HEK293 (cell line): ENCODE measurements at regions not wholly inside any gene's neighbourhood (a gene's known extent, or its start where the extent isn't known, plus 50 kb on each side); places are given as distances from the start of the nearest gene placed in this dataset.

ENCODE experiments used
- CTCF ChIA-PET: fragments of 350-600 bp; formaldehyde crosslinking; extraction: SDS; loops from one replicate; lab custom pipeline; 2021; ENCODE audit warnings: antibody characterized with exemption; lab: Yijun Ruan, JAX
- POLR2A ChIA-PET: fragments of 300-600 bp; formaldehyde crosslinking; extraction: SDS; loops from one replicate; lab custom pipeline; 2020; ENCODE audit warnings: antibody characterized with exemption, inconsistent platforms; lab: Yijun Ruan, JAX
- H3K27ac ChIP-seq: fragments of 200-500 bp; sonication (Bioruptor generic); 2 replicates; pipeline ENCODE4 v1.5.1; 2014; ENCODE audit warnings: low read depth, low read length, control low read depth, inconsistent platforms; ENCODE audit errors: extremely low read depth
- H3K36me3 ChIP-seq, 2 experiments: fragments of 200-500 bp in 1 of 2; sonication (Bioruptor generic) in 1 of 2; 1 replicate in 1 of 2; 2 replicates in 1 of 2; pipeline ENCODE4 v1.5.1; 2014 to 2017; ENCODE audit warnings: inconsistent platforms in 2 of 2, low read length in 2 of 2; ENCODE audit not compliant: control insufficient read depth in 2 of 2, insufficient read depth in 1 of 2
- H3K4me1 ChIP-seq: fragments of 200-500 bp; sonication (Bioruptor generic); 2 replicates; pipeline ENCODE4 v1.5.1; 2014; ENCODE audit warnings: mild to moderate bottlenecking, low read length, inconsistent platforms; ENCODE audit not compliant: control insufficient read depth, insufficient read depth
- H3K4me3 ChIP-seq: 2 replicates; pipeline ENCODE4 v1.5.1; 2011; ENCODE audit warnings: low read depth, mild to moderate bottlenecking, control low read depth, low read length, moderate library complexity
- H3K9me3 ChIP-seq: fragments of 200-500 bp; sonication (Bioruptor generic); 2 replicates; pipeline ENCODE4 v1.5.1; 2014; ENCODE audit warnings: low read depth, low read length, inconsistent platforms; ENCODE audit not compliant: control insufficient read depth, insufficient read depth
- BCL6B ChIP-seq: fragments of 450-650 bp; formaldehyde crosslinking; IDR thresholded peaks from 2 replicates; pipeline ENCODE4 v1.5.1; 2017; ENCODE audit warnings: missing biosample characterization, missing genetic modification characterization
- GLI4 ChIP-seq: fragments of 450-650 bp; formaldehyde crosslinking; IDR thresholded peaks from 2 replicates; pipeline ENCODE4 v1.5.1; 2016; ENCODE audit warnings: missing biosample characterization, missing genetic modification characterization
- KLF16 ChIP-seq: fragments of 450-650 bp; formaldehyde crosslinking; IDR thresholded peaks from 2 replicates; pipeline ENCODE4 v1.5.1; 2017; ENCODE audit warnings: missing biosample characterization, missing genetic modification characterization
- PRDM2 ChIP-seq: fragments of 450-650 bp; formaldehyde crosslinking; IDR thresholded peaks from 2 replicates; pipeline ENCODE4 v1.5.1; 2016; ENCODE audit warnings: missing biosample characterization, missing genetic modification characterization, borderline replicate concordance
- ZBTB49 ChIP-seq: fragments of 450-650 bp; formaldehyde crosslinking; IDR thresholded peaks from 2 replicates; pipeline ENCODE4 v1.5.1; 2016; ENCODE audit warnings: missing biosample characterization, missing genetic modification characterization, low read depth
- ZNF10 ChIP-seq: fragments of 450-650 bp; formaldehyde crosslinking; IDR thresholded peaks from 2 replicates; pipeline ENCODE4 v1.5.1; 2017; ENCODE audit warnings: missing biosample characterization, missing genetic modification characterization
- ZNF114 ChIP-seq: fragments of 450-650 bp; formaldehyde crosslinking; IDR thresholded peaks from 2 replicates; pipeline ENCODE4 v1.5.0; 2017; ENCODE audit warnings: missing biosample characterization, missing genetic modification characterization
- ZNF2 ChIP-seq: fragments of 450-650 bp; formaldehyde crosslinking; IDR thresholded peaks from 2 replicates; pipeline ENCODE4 v1.5.1; 2016; ENCODE audit warnings: missing biosample characterization, missing genetic modification characterization
- ZNF311 ChIP-seq: fragments of 450-650 bp; formaldehyde crosslinking; IDR thresholded peaks from 2 replicates; pipeline ENCODE4 v1.5.1; 2017; ENCODE audit warnings: missing biosample characterization, missing genetic modification characterization, borderline replicate concordance
- ZNF391 ChIP-seq: fragments of 450-650 bp; formaldehyde crosslinking; IDR thresholded peaks from 2 replicates; pipeline ENCODE4 v1.5.1; 2016; ENCODE audit warnings: low read depth, missing biosample characterization, missing genetic modification characterization, borderline replicate concordance
- ZNF394 ChIP-seq: fragments of 450-650 bp; formaldehyde crosslinking; IDR thresholded peaks from 2 replicates; pipeline ENCODE4 v1.5.1; 2016; ENCODE audit warnings: missing biosample characterization, missing genetic modification characterization, mild to moderate bottlenecking, moderate library complexity, borderline replicate concordance
- ZNF404 ChIP-seq: fragments of 450-650 bp; formaldehyde crosslinking; IDR thresholded peaks from 2 replicates; pipeline ENCODE4 v1.5.1; 2017; ENCODE audit warnings: missing biosample characterization, missing genetic modification characterization
- ZNF530 ChIP-seq: fragments of 450-650 bp; formaldehyde crosslinking; IDR thresholded peaks from 2 replicates; pipeline ENCODE4 v1.5.1; 2016; ENCODE audit warnings: low read depth, missing biosample characterization, missing genetic modification characterization
- ZNF560 ChIP-seq: fragments of 450-650 bp; formaldehyde crosslinking; IDR thresholded peaks from 2 replicates; pipeline ENCODE4 v1.5.1; 2017; ENCODE audit warnings: missing biosample characterization, missing genetic modification characterization, borderline replicate concordance
- ZNF571 ChIP-seq: fragments of 450-650 bp; formaldehyde crosslinking; IDR thresholded peaks from 2 replicates; pipeline ENCODE4 v1.5.0; 2017; ENCODE audit warnings: missing biosample characterization, missing genetic modification characterization
- ZNF600 ChIP-seq: fragments of 450-650 bp; formaldehyde crosslinking; IDR thresholded peaks from 2 replicates; pipeline ENCODE4 v1.5.1; 2016; ENCODE audit warnings: missing biosample characterization, missing genetic modification characterization
- ZNF670 ChIP-seq: fragments of 450-650 bp; formaldehyde crosslinking; IDR thresholded peaks from 2 replicates; pipeline ENCODE4 v1.5.1; 2016; ENCODE audit warnings: missing biosample characterization, missing genetic modification characterization, low read depth
- ZNF692 ChIP-seq: fragments of 450-650 bp; formaldehyde crosslinking; IDR thresholded peaks from 2 replicates; pipeline ENCODE4 v1.5.1; 2016; ENCODE audit warnings: missing biosample characterization, missing genetic modification characterization
- ZNF768 ChIP-seq: fragments of 450-650 bp; formaldehyde crosslinking; IDR thresholded peaks from 2 replicates; pipeline ENCODE4 v1.5.1; 2018; ENCODE audit warnings: missing biosample characterization, mild to moderate bottlenecking, missing genetic modification characterization

GRCh38 chr18:47490882-47491281 lies 239.4 kb upstream of the SKOR2 start:
- no peaks in the 10 kb centered on the region for H3K36me3 ChIP-seq
- TF ChIP-seq ZNF114 (tag by site-specific recombination) (no peak), ZBTB49 (no peak), ZNF560 (tag by site-specific recombination) (no peak), ZNF571 (tag by site-specific recombination) (no peak), PRDM2 (tag by site-specific recombination) (no peak), BCL6B (tag by site-specific recombination) (no peak), KLF16 (no peak), ZNF530 (tag by site-specific recombination) (no peak), GLI4 (tag by site-specific recombination) (no peak), ZNF394 (tag by site-specific recombination) (no peak), ZNF404 (no peak), ZNF10 (tag by site-specific recombination) (no peak), ZNF768 (tag by site-specific recombination) (no peak), ZNF600 (tag by site-specific recombination) (no peak), ZNF670 (tag by site-specific recombination) (no peak), ZNF2 (tag by site-specific recombination) (no peak), ZNF391 (tag by site-specific recombination) (no peak), ZNF692 (tag by site-specific recombination) (no peak), ZNF311 (tag by site-specific recombination) (no peak)
- TF ChIP-seq, all 188 proteins: peak for 0
- H3K9me3 ChIP-seq, result no peaks in the 10 kb centered on the region
- POLR2A ChIA-PET, result no interaction called here
- H3K4me1 ChIP-seq, result no peaks in the 10 kb centered on the region
- CTCF ChIA-PET, result no interaction called here
- no peak overlapping the region for H3K27ac ChIP-seq
- no peak overlapping the region for H3K4me3 ChIP-seq
